ENCODE measurements at regions not wholly inside any gene's neighbourhood (a gene's known extent, or its start where the extent isn't known, plus 50 kb on each side); places are given as distances from the start of the nearest gene placed in this dataset.

DNA sequence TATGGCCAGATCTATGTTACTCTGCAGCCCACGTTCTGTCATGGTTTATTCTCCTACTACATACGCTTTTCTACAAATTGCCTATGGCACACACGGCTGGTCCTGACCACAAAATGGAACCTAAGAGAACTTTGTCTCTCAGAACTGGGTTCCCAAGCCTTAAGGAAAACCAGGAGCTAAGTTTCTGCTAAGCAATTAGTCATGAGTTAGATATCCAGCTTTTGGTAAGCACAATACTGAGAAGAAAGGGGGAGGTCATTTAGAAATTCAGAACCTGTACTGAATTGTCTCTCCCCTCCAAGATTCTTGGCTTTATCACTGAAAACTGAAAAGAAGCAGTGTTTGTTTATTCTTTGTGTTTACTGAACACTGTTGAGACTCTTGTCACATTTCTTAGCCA lies 283.5 kb upstream of the TANK start:
- intact Hi-C loops (cut with DNase I): no loop called here
- Histone ChIP-seq H3K4me3 (no peak overlapping the region), H3K9me3 (no peaks in the 10 kb centered on the region), H3K27ac (no peak overlapping the region), H3K4me1 (peaks cover 0 to 15% (median 0%) of the 10 kb centered on the region in 3 donors), H3K27me3 (no peaks in the 10 kb centered on the region), H3K36me3 (no peaks in the 10 kb centered on the region)
- 33 to 64% methylated on average over 2 to 3 of the region's 3 CpGs for WGBS, 2 donors
- DNase-seq: no peak
- TF ChIP-seq CTCF (IDR thresholded peaks at IDR 0.05) (no peak), POLR2A (IDR thresholded peaks at IDR 0.05) (no peak)

DNA sequence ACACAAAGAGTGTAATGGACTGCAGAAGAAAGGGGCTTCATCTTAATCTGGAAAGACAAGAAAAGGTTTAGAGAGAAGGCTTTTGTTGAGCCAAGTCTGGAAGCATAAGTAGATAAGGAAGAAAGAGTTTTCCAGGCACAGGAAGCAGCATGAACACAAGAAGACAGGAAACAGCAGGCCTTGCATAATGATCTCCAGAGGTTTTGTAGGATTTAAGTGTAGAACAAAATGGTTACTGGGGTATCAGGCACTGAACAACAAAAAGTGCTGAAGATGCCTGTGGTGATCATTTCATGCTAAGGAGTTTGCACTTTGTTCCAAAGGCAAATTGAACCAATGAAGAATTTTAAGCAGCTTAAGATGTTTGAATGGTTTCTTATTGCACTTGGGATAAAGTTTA lies 281.6 kb upstream of the TANK start:
- Histone ChIP-seq H3K36me3 (no peaks in the 10 kb centered on the region), H3K4me1 (peaks cover 0 to 10% (median 0%) of the 10 kb centered on the region in 3 donors), H3K4me3 (no peak overlapping the region), H3K27ac (no peak overlapping the region), H3K27me3 (no peaks in the 10 kb centered on the region), H3K9me3 (no peaks in the 10 kb centered on the region)
- TF ChIP-seq CTCF (IDR thresholded peaks at IDR 0.05) (no peak), POLR2A (IDR thresholded peaks at IDR 0.05) (no peak)
- no peak for DNase-seq
- intact Hi-C loops (cut with DNase I): no loop called here

DNA sequence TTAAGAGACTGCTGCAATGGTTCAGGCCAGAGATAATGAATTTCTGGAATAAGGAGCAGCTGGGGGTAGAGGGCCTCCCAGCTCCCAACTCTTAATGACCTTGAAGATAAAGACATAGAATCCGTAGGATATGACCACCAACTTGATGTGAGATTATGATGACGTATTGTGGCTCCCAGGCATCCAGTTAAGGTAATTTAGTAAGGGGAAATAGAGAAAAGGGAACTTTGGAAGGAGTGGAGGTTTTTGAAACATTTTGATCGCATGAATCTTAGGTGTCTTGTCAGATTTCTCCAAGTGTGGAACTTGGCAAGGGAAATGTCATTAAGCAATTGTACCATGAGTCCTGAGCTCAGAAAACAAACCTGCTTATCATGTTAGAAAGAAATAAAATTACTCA lies 277.3 kb upstream of the TANK start:
- Histone ChIP-seq H3K27ac (no peak overlapping the region), H3K4me1 (no peaks in the 10 kb centered on the region), H3K36me3 (no peaks in the 10 kb centered on the region), H3K27me3 (no peaks in the 10 kb centered on the region), H3K4me3 (no peak overlapping the region), H3K9me3 (no peaks in the 10 kb centered on the region)
- DNase-seq: no peak
- no peak for TF ChIP-seq CTCF (IDR thresholded peaks at IDR 0.05)
- TF ChIP-seq POLR2A (IDR thresholded peaks at IDR 0.05): no peak
- intact Hi-C loops (cut with DNase I): no loop called here
- WGBS, 2 donors: 90 to 91% methylated on average over 3 of the region's 3 CpGs

DNA sequence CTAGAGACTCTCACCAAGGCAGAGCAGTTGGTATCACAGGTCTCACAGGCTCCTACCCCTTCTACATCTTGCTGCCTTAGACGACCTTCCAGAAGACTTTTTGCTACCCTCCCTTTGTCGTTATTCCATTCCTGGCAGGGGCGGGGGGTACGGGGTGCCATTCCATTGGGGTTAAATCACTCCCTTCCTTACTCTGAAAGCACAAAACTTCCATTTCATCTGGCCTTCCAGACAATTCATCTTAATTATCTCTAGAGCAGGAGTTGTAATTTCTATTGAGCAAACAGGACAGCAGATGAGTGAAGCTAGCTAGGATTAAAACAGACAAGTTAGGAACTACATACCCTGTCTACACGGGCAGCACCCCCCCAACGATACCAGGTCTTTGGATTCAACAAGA lies 276.2 kb upstream of the TANK start:
- no peak for TF ChIP-seq POLR2A (IDR thresholded peaks at IDR 0.05)
- TF ChIP-seq CTCF (IDR thresholded peaks at IDR 0.05): no peak
- Histone ChIP-seq H3K36me3 (no peaks in the 10 kb centered on the region), H3K27ac (no peak overlapping the region), H3K4me1 (no peaks in the 10 kb centered on the region), H3K27me3 (no peaks in the 10 kb centered on the region), H3K9me3 (no peaks in the 10 kb centered on the region), H3K4me3 (no peak overlapping the region)
- intact Hi-C loops (cut with DNase I): no loop called here
- DNase-seq: no peak
- 66 to 79% methylated on average over 3 to 6 of the region's 6 CpGs for WGBS, 2 donors

GRCh38 chr2:160889439-160890170 lies 270.6 kb upstream of the TANK start:
- no peak overlapping the region for H3K27ac ChIP-seq
- no peaks in the 10 kb centered on the region for H3K9me3 ChIP-seq
- intact Hi-C loops (cut with DNase I): no loop called here
- H3K36me3 ChIP-seq: no peaks in the 10 kb centered on the region
- no peak for TF ChIP-seq CTCF (IDR thresholded peaks at IDR 0.05)
- TF ChIP-seq POLR2A (IDR thresholded peaks at IDR 0.05): no peak
- H3K4me1 ChIP-seq: no peaks in the 10 kb centered on the region
- H3K4me3 ChIP-seq: no peak overlapping the region
- no peak for DNase-seq
- 62 to 91% methylated on average over 4 of the region's 4 CpGs for WGBS, 2 donors
- no peaks in the 10 kb centered on the region for H3K27me3 ChIP-seq

Data from esophagus squamous epithelium (tissue), 5 donors.